GM23248 (cell line): ENCODE measurements at regions not wholly inside any gene's neighbourhood (a gene's known extent, or its start where the extent isn't known, plus 50 kb on each side); places are given as distances from the start of the nearest gene placed in this dataset.

ENCODE experiments used
- DNase-seq: peaks from one replicate; pipeline ENCODE4 v3.0.0-alpha.2; 2015
- H2AFZ ChIP-seq: fragments of 200-600 bp; sonication (generic); 2 replicates; pipeline ENCODE4 v1.6.1; 2016; ENCODE audit warnings: antibody characterized with exemption
- H3F3A ChIP-seq: fragments of 200-600 bp; sonication (generic); 2 replicates; pipeline ENCODE4 v1.6.1; 2016; ENCODE audit warnings: mild to moderate bottlenecking, antibody characterized with exemption, mixed run types; ENCODE audit not compliant: insufficient read depth
- H3K27ac ChIP-seq: fragments of 200-600 bp; sonication (generic); 2 replicates; pipeline ENCODE4 v1.5.1; 2016; ENCODE audit warnings: mild to moderate bottlenecking
- H3K27me3 ChIP-seq: fragments of 200-600 bp; sonication (generic); replicated peaks from 2 replicates; pipeline ENCODE4 v1.6.1; 2016; ENCODE audit warnings: mild to moderate bottlenecking; ENCODE audit not compliant: insufficient read depth
- H3K36me3 ChIP-seq: fragments of 200-600 bp; sonication (generic); 2 replicates; pipeline ENCODE4 v1.6.1; 2016; ENCODE audit warnings: low read depth, mild to moderate bottlenecking
- H3K4me1 ChIP-seq: fragments of 200-600 bp; sonication (generic); 2 replicates; pipeline ENCODE4 v1.6.1; 2016; ENCODE audit warnings: mild to moderate bottlenecking; ENCODE audit not compliant: insufficient read depth
- H3K4me2 ChIP-seq: fragments of 200-600 bp; sonication (generic); one replicate; pipeline ENCODE4 v1.6.1; 2016; ENCODE audit warnings: mild to moderate bottlenecking; ENCODE audit not compliant: unreplicated experiment
- H3K4me3 ChIP-seq: fragments of 200-600 bp; sonication (generic); 2 replicates; pipeline ENCODE4 v1.5.1; 2016; ENCODE audit warnings: mild to moderate bottlenecking
- H3K79me2 ChIP-seq: fragments of 200-600 bp; sonication (generic); 2 replicates; pipeline ENCODE4 v1.6.1; 2016; ENCODE audit warnings: mild to moderate bottlenecking; ENCODE audit not compliant: insufficient read depth
- H3K9ac ChIP-seq: fragments of 200-600 bp; sonication (generic); 2 replicates; pipeline ENCODE4 v1.6.1; 2016; ENCODE audit warnings: mild to moderate bottlenecking
- H3K9me2 ChIP-seq: fragments of 200-600 bp; sonication (generic); 2 replicates; pipeline ENCODE4 v1.6.1; 2016; ENCODE audit warnings: mixed run types, mild to moderate bottlenecking, moderate library complexity; ENCODE audit not compliant: insufficient read depth
- H3K9me3 ChIP-seq: fragments of 200-600 bp; sonication (generic); one replicate; pipeline ENCODE4 v1.6.1; 2017; ENCODE audit warnings: low read depth
- H4K20me1 ChIP-seq: fragments of 200-600 bp; sonication (generic); 2 replicates; pipeline ENCODE4 v1.6.0; 2016; ENCODE audit not compliant: insufficient read depth
- EZH2 ChIP-seq: fragments of 200-600 bp; sonication (generic); IDR thresholded peaks from 2 replicates; pipeline ENCODE4 v1.6.1; 2018; ENCODE audit warnings: antibody characterized with exemption, mild to moderate bottlenecking; ENCODE audit not compliant: insufficient read depth, poor library complexity, severe bottlenecking
- EZH2phosphoT487 ChIP-seq: fragments of 200-600 bp; sonication (generic); IDR thresholded peaks from 2 replicates; pipeline ENCODE4 v1.6.1; 2018; ENCODE audit warnings: antibody characterized with exemption, moderate library complexity, mild to moderate bottlenecking, low read depth; ENCODE audit not compliant: insufficient read depth
- WGBS, 2 experiments: methylation state at CpG; one replicate each; pipeline ENCODE4 v1.1.6; 2015 to 2017; ENCODE audit warnings: low lambda C conversion rate in 2 of 2, low coverage in 1 of 2; ENCODE audit errors: missing lambda C conversion rate in 2 of 2; 5-methylcytosine and 5-hydroxymethylcytosine counted together
- in situ Hi-C: fragments of 300-500 bp; cut with MboI; formaldehyde crosslinking; loops from 2 replicates; pipeline ENCODE4 v1.15.0; 2020

DNA sequence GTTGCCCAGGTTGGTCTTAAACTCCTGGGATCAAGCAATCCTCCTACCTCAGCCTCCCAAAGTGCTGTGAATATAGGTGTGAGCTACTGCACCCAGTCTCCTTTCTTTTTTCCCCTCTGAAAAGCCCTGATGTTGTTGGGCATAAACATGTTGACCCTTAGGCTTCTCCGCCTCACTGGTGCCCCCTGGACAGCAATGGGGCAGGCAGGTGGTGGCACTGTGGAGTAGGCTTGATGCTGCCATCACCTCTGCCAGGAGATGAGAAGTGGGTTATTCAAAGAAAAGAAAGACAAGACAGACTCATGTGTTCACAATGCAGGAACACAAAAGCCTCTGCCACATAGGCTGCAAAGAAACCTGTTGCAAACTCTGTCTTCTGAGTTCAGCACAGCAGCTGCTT lies 169.9 kb downstream of the EN1 start:
- H3K4me2 ChIP-seq = no peak overlapping the region
- no peak overlapping the region for H3K4me3 ChIP-seq
- H3K36me3 ChIP-seq = no peaks in the 10 kb centered on the region
- no peak for TF ChIP-seq EZH2
- no peak for TF ChIP-seq EZH2phosphoT487
- no peaks in the 10 kb centered on the region for H3K4me1 ChIP-seq
- 100% methylated on average over 1 of the region's 1 CpG for WGBS, 2 experiments
- no peaks in the 10 kb centered on the region for H3K9me2 ChIP-seq
- in situ Hi-C loops = no loop called here
- DNase-seq = no peak
- no peaks in the 10 kb centered on the region for H4K20me1 ChIP-seq
- H3K79me2 ChIP-seq = no peaks in the 10 kb centered on the region
- H3F3A ChIP-seq = no peaks in the 10 kb centered on the region
- H2AFZ ChIP-seq = no peak overlapping the region
- no peaks in the 10 kb centered on the region for H3K27me3 ChIP-seq
- no peaks in the 10 kb centered on the region for H3K9me3 ChIP-seq
- H3K9ac ChIP-seq = no peak overlapping the region
- H3K27ac ChIP-seq = no peak overlapping the region

DNA sequence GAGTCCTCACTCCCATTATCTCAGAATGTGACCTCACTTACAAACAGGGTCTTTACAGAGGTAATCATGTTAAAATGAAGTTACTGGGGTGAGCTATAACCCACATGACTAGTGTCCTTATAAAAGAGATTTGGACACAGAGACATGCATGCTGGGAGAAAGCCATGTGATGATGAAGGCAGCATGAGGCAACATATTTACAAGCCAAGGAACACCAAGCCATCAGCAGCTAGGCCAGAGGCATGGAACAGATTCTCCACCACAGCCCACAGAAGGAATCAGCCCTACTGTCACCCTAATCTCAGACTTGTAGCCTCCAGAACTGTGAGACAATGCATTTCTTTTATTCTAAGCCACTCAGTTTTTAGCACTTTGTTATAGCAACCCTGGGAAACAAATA lies 171.9 kb downstream of the EN1 start:
- peaks cover 9% of the 10 kb centered on the region for H3K4me1 ChIP-seq
- TF ChIP-seq EZH2 = no peak
- no peak for TF ChIP-seq EZH2phosphoT487
- no peak overlapping the region for H3K4me3 ChIP-seq
- no peaks in the 10 kb centered on the region for H3K27me3 ChIP-seq
- no peak overlapping the region for H2AFZ ChIP-seq
- no peaks in the 10 kb centered on the region for H3K79me2 ChIP-seq
- peaks cover 13% of the 10 kb centered on the region for H3F3A ChIP-seq
- no peaks in the 10 kb centered on the region for H3K9me3 ChIP-seq
- DNase-seq = peak; percentile 12
- H3K9ac ChIP-seq = no peak overlapping the region
- no peaks in the 10 kb centered on the region for H3K36me3 ChIP-seq
- H3K4me2 ChIP-seq = no peak overlapping the region
- in situ Hi-C loops = no loop called here
- no peak overlapping the region for H3K27ac ChIP-seq
- H3K9me2 ChIP-seq = no peaks in the 10 kb centered on the region
- H4K20me1 ChIP-seq = no peaks in the 10 kb centered on the region

DNA sequence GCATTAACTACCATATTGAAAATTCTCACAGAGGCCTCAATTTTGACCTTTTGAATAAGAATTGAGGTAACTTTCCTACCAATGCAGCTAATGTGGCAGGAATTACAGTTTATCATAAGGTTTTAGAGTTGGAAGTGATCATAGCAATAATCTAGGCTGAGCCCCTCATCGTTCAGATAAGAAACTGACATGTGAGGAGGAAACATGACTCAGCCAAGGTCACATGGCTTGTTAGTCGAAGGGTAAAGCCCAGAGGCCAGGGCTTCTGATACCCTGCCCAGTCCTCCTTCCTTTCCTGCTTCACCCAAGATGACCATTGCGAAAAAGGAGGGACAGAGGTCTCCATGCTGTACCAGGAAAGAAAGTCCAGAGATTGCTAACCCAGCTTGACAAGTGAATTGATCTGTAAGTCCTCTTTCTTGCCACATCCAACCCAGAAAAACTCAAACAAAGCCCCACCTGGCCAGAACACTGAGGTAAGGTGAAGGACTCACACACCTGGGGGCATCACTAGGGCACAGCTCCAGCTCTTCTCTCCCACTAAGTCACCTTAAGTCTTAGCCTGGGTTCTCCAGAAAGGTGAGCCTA lies 174.8 kb downstream of the EN1 start:
- Histone ChIP-seq H3K9ac (no peak overlapping the region), H4K20me1 (no peaks in the 10 kb centered on the region), H3K27me3 (no peaks in the 10 kb centered on the region), H3K36me3 (no peaks in the 10 kb centered on the region), H3K4me1 (peaks cover 35% of the 10 kb centered on the region), H3K4me3 (no peak overlapping the region), H3K27ac (no peak overlapping the region), H3F3A (peaks cover 39% of the 10 kb centered on the region), H2AFZ (no peak overlapping the region), H3K4me2 (no peak overlapping the region), H3K79me2 (no peaks in the 10 kb centered on the region), H3K9me2 (no peaks in the 10 kb centered on the region), H3K9me3 (no peaks in the 10 kb centered on the region)
- DNase-seq = peak; percentile 13
- in situ Hi-C loops = no loop called here
- TF ChIP-seq EZH2phosphoT487 (no peak), EZH2 (no peak)
- 66 to 72% methylated on average over 3 of the region's 3 CpGs for WGBS, 2 experiments

DNA sequence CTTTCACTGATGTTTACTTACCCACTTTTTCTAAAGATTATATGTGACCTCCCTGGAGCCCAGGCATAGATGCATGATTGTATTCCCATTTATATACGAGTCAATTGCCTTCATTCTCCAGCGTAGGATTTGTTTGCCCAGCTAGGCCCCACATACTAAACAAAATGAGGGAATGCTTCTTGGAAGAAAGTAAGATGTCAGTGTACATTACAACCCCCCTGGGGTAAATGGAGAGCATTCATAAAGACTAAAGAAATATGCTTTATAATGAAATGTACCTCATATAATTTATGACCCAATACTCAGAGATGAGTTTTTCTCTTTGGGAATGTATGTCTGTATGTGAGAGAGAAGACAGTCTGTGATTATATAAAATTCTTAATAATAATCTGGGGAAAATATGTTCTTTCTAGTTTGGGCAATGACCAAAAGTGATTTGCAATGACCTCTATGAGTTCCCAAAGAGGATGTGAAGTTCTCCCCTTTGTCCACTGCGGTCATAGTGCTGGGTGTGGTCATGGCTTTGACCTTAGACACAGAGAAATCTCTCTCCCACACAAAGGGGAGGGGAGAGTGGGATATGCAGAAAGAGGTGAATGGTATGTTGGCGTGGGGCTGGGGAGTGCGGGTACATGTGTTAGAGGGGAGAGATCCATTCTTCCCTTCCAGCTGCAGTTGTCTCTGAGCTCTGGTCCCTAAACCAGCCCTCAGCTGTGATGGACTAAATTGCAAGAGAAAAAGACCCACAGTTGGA lies 175.6 kb downstream of the EN1 start:
- no peak for DNase-seq
- 94 to 98% methylated on average over 5 of the region's 5 CpGs for WGBS, 2 experiments
- Histone ChIP-seq H3K4me1 (peaks cover 43% of the 10 kb centered on the region), H3K9me3 (no peaks in the 10 kb centered on the region), H3K36me3 (no peaks in the 10 kb centered on the region), H4K20me1 (no peaks in the 10 kb centered on the region), H3K4me2 (no peak overlapping the region), H2AFZ (no peak overlapping the region), H3K4me3 (no peak overlapping the region), H3K79me2 (no peaks in the 10 kb centered on the region), H3K9me2 (no peaks in the 10 kb centered on the region), H3K27ac (no peak overlapping the region), H3K9ac (no peak overlapping the region), H3K27me3 (no peaks in the 10 kb centered on the region), H3F3A (peaks cover 47% of the 10 kb centered on the region)
- in situ Hi-C loops = no loop called here
- no peak for TF ChIP-seq EZH2
- TF ChIP-seq EZH2phosphoT487 = no peak

DNA sequence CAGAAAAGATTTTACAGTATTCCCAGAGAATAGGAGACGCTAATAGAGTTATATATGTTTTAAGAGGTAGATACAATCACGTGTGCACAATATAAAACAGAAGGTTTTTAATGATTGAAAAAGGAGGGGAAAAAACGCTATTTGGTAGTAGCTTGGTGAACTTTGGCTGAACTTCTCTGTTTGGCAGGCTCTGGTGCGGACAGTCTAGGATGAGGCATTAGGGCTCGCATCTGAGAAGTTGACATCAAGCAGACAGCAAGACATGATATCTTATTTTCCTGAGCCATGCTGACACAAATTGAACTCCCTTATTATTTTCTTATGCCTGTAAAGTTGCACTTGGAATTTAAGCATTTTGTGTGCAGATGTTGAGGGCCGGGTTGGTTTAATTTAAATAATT lies 176.6 kb downstream of the EN1 start:
- Histone ChIP-seq H3K9me2 (no peaks in the 10 kb centered on the region), H3K4me2 (peak overlapping the region; percentile 71), H3K27ac (peak overlapping the region; percentile 100), H3K4me3 (no peak overlapping the region), H3K79me2 (no peaks in the 10 kb centered on the region), H2AFZ (no peak overlapping the region), H3K27me3 (no peaks in the 10 kb centered on the region), H3K9me3 (no peaks in the 10 kb centered on the region), H3K9ac (0 out of 2 replicates have a peak overlapping the region, but pooled peaks have one; percentile 19), H3K4me1 (peaks cover 53% of the 10 kb centered on the region), H4K20me1 (no peaks in the 10 kb centered on the region), H3F3A (peaks cover 57% of the 10 kb centered on the region), H3K36me3 (no peaks in the 10 kb centered on the region)
- DNase-seq = peak; percentile 73
- 15 to 16% methylated on average over 6 of the region's 6 CpGs for WGBS, 2 experiments
- 0 out of 2 replicates have a peak, but pooled peaks have one; percentile 57 for TF ChIP-seq EZH2phosphoT487
- TF ChIP-seq EZH2 = no peak
- in situ Hi-C loops = no loop called here
